Limb (tissue), 2 donors: ENCODE measurements at regions not wholly inside any gene's neighbourhood (a gene's known extent, or its start where the extent isn't known, plus 50 kb on each side); places are given as distances from the start of the nearest gene placed in this dataset.

Experiments used
- DNase-seq, 2 donors: peaks; one replicate each; pipeline ENCODE4 v3.0.0-alpha.2; 2016; ENCODE audit errors: extremely low spot score in 2 of 2

DNA sequence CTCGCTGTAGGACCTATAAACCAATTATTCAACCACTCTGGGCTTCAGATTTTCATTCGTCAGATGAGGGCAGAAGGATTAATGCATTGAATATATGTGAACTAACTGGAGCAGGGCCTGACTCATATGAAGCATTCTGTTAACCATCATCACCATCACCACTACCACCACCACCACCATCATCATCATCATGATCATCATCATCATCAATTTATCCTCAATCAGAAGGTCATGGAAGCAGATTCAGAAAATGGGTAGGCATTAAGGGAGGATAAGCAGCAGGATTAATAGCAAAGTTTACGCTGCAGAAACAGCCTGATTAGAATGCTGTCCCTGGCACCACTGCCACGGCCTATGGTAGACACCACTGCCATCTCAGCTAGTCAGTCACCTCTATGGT is 407.5 kb upstream of the THBS1 start:
- no peak for DNase-seq

- DNase-seq: no peak
Observed at GRCh38 chr15:39174332-39174731, 406.5 kb upstream of the THBS1 start.

DNA sequence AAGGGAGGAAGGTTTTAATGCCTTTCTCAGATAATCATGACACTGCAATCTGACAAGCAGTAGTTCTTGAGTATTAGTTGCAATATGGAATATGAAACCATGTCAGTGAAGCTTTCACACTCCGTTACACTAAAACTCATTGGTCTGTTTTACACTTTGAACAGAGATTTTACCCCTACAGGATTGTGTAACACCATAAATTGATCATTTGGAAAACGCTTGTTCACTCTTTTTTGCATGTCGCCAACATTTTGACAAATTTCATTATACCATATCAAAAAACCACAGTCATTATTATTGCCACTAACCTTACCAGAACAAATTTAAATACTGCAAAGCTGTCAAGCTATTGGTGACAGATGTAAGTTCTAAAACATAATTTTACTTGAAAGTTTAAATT is 404.8 kb upstream of the THBS1 start:
- no peak for DNase-seq

DNA sequence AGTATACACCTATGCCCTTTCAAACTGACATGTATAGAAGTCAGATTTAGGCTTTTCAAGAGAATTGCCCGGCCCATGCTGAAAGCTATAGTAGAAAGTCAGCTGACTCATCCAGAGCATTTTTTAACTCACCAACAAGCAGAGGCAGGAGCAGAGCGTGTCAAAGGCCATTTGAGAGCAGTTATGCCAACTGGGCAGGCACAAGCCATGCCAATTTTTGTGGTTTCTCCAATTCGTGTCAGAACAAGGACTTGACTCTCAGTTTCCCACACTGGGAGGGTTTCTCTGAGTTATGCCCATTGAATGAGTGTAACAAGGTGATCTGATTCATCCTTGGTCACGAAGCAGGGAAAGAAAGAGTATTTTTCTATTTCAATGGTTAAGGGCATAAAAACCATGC is 403.3 kb upstream of the THBS1 start:
- no peak for DNase-seq

DNA sequence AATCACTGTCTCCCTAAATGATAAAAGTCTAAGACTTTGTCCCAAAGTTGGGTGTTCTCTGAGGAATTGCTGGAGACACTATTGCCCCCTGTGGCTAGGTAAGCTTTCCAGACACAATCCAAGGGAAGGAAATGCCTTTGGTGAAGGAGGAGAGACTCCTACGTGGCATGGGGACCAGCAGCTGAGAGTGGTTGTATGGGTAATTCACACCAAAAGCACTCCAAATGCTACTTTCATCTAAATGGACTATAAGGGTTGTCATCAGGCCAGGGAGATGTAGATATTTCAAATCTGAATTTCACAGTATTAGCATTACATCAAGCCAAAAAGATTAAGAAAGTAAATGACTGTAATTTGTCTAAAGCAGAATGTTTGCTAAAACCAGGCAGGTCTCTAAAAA is 400.8 kb upstream of the THBS1 start:
- peak in 1 of 2 donors; percentile 60 for DNase-seq

DNA sequence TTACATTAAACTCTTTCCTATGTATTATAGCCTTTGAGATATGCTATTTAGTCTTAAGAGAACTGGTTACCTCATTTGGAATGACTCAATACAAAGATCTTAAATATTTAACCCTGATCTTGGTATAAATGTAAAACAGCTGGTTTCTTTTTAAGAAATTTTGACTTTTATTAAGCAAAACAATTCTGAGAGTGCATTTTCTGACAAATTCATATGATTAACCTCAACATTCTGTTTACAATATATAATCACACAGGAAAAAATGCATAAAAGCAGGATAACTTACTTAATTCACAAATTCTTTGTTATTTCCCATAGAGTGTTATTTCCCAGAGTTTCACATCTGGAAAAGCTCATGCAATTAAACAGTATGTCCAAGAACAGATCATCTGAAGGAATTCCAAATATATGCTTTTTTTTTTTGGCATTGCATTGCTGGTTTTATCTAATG is 400.4 kb upstream of the THBS1 start:
- peak in 1 of 2 donors; percentile 79 for DNase-seq

GRCh38 chr15:39181056-39181747 is 399.7 kb upstream of the THBS1 start:
- DNase-seq: peak in 1 of 2 donors; percentile 38

GRCh38 chr15:39181940-39182339 is 398.9 kb upstream of the THBS1 start:
- no peak for DNase-seq

- DNase-seq: no peak
Observed at GRCh38 chr15:39183164-39183881, 397.6 kb upstream of the THBS1 start.

DNA sequence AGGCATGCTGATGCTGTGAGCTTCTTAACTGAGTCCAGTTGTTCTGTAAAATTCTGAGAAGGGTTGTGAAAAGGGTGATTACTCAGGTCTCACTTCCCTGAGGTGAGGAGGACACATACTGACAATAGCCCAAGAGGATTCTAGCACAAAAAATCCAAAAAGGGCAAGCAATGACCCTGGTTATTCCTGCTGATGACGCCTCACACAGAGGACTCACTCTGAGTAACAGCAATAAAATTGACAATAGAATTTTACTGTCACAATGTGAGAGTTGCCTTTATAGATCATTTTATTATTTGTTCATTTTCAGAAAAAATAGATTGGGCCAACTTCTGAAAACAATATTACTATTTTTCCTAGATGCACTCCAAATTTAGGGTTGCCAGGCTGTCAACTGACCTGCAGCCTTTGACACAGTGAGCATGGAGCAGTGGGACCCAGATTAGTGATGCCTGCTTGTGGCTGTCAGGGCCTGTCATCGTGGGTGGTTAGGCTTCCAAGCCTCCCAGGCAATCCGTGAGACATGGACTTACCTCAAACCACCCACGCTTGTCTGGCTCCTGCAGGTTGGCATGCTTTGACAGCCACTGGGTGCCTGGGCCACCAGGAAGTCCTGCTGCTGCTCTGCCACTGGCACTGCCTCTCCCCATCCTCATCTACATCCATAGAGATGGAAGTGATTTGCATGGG is 396.0 kb upstream of the THBS1 start:
- no peak for DNase-seq

- DNase-seq: no peak
Observed at GRCh38 chr15:39188314-39188713, 392.6 kb upstream of the THBS1 start.

- no peak for DNase-seq
Observed at GRCh38 chr15:39188930-39189329, 391.9 kb upstream of the THBS1 start.

GRCh38 chr15:39191871-39192291 is 389.0 kb upstream of the THBS1 start:
- DNase-seq: no peak

DNA sequence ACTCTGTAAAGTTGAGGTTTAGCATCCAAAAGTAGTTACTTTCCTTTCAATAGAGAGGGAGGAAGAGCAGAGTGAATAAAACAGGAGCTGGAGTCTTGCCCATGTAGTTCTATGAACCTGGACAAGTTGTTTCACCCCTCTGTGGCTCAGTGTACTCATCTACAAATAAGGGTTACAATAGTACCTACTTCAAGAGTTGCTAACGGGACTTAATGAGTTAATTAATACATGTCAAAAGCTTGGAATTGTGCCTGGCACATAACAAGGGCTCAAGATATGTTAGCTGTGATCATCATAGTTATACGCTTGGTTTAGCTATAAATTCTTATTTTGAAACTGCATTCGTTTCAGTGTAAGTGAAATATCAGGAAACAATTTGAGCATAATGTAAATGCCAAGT is 388.5 kb upstream of the THBS1 start:
- no peak for DNase-seq

GRCh38 chr15:39192979-39193560 is 387.8 kb upstream of the THBS1 start:
- no peak for DNase-seq

DNA sequence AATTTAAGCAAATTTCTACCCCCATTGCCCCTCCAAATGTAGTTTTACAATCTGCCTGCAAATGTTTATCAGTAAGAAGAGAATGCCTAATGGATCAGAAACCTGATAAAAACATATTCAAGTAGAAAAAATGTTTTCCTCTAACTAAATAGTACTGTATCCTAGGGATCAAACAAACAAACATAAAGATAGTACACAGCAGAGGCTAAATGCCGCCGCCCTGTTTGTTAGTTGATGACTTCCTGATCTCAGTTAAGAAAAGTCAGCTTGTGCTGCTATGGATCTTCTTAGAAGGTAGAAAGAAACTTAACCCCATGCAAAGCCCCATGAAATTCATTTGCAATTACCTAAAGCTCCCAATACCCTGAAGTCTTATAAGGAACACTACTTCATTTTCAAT is 387.3 kb upstream of the THBS1 start:
- no peak for DNase-seq

GRCh38 chr15:39194106-39194830 is 386.6 kb upstream of the THBS1 start:
- no peak for DNase-seq

GRCh38 chr15:39195961-39196486 is 384.9 kb upstream of the THBS1 start:
- DNase-seq: no peak

- DNase-seq: no peak
Observed at GRCh38 chr15:39198044-39199000, 382.6 kb upstream of the THBS1 start.

GRCh38 chr15:39199076-39199475 is 381.8 kb upstream of the THBS1 start:
- peak; percentile 52 to 74 for DNase-seq
